Breast epithelium (tissue), 4 donors: ENCODE measurements at regions not wholly inside any gene's neighbourhood (a gene's known extent, or its start where the extent isn't known, plus 50 kb on each side); places are given as distances from the start of the nearest gene placed in this dataset.

Experiments
- DNase-seq, 2 donors: peaks; one replicate each; pipeline ENCODE4 v3.0.0-alpha.2; 2019; ENCODE audit warnings: low spot score in 2 of 2
- H3K27ac ChIP-seq, 2 donors: fragments of 200-600 bp; sonication (generic) in 1 of 2; one replicate each; pipeline ENCODE4 v1.5.1; 2016 to 2019; ENCODE audit warnings: mild to moderate bottlenecking in 1 of 2
- H3K27me3 ChIP-seq, 2 donors: fragments of 200-600 bp; sonication (generic) in 1 of 2; one replicate each; pipeline versions ENCODE4 v1.5.1 to v1.6.0; 2017 to 2019; ENCODE audit warnings: control low read depth in 1 of 2, mild to moderate bottlenecking in 1 of 2
- H3K36me3 ChIP-seq: fragments of 200-600 bp; one replicate; pipeline ENCODE4 v1.5.1; 2019
- H3K4me1 ChIP-seq, 2 donors: fragments of 200-600 bp; sonication (generic); one replicate each; pipeline ENCODE4 v1.5.1; 2016 to 2019; ENCODE audit warnings: control low read depth in 1 of 2
- H3K4me3 ChIP-seq, 3 donors: fragments of 200-600 bp; sonication (generic); 1 replicate in 2 of 3; 2 replicates in 1 of 3; pipeline ENCODE4 v1.5.1; 2016 to 2019; ENCODE audit warnings: mild to moderate bottlenecking in 3 of 3, moderate library complexity in 2 of 3
- H3K9me3 ChIP-seq, 2 donors: fragments of 200-600 bp; sonication (generic) in 1 of 2; one replicate each; pipeline ENCODE4 v1.5.1; 2016 to 2019; ENCODE audit warnings: control low read depth in 1 of 2
- POLR2A ChIP-seq: fragments of 450-650 bp; IDR thresholded peaks from one replicate; pipeline ENCODE4 v1.6.1; 2016; ENCODE audit warnings: antibody characterized with exemption, mild to moderate bottlenecking, moderate library complexity
- POLR2AphosphoS5 ChIP-seq, 3 donors: sonication (generic); formaldehyde crosslinking; IDR thresholded peaks; one replicate each; pipeline ENCODE4 v1.6.1; 2017; ENCODE audit warnings: antibody characterized with exemption in 3 of 3
- intact Hi-C: fragments of 100-400 bp; cut with DNase I; formaldehyde crosslinking; loops from one replicate; pipeline ENCODE4 v1.15.1; 2023; ENCODE audit warnings: low total_unique reads
- TF ChIP-seq, protein P1 (sequence below), 3 donors: fragments of 450-650 bp; IDR thresholded peaks; one replicate each; pipeline ENCODE4 v1.5.1; 2016 to 2017; ENCODE audit warnings: antibody characterized with exemption in 3 of 3, mild to moderate bottlenecking in 3 of 3, moderate library complexity in 3 of 3

DNA sequence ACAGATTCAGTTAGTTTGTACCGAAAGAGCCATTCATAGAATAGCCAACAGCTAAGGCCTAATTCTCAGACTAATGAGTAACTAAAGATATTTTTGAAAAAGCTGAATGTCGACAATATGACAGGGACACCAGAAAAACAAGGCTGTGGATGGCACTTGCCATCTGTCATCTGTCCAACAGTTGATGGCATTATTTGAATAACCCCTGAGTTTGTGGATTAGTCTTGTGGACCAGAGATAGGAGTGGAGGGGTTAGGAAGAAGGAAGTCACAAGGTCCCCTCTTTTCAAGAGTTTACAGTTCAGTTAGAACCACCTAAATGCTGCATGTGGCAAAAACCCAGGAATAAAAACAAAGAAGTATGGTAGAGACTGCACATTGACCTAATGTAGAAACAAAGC lies 356.5 kb upstream of the DUSP10 start:
- DNase-seq = no peak

DNA sequence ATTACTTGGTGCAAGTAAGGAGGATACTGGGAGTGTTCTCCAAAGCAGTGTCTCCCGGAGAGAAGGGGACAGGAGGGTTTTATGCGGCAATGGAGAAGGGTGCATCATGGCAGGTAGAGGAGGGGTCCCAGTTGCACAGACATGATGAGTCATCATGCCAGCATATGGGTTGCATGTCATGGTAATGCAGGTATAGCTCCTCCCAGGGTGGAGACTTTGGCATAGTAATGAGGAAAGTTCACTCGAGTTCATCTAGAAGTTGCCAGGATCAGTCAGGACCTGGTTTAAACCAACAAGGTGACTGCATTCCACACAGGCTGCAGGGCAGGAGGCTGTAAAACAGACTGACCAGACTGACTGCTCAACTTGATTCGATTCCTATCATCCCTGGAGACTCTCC lies 355.7 kb upstream of the DUSP10 start:
- no peak for DNase-seq
- intact Hi-C loops = no loop called here

More for the DNA sequence above, 356.5 kb upstream of the DUSP10 start:
- H3K4me1 ChIP-seq = no peaks in the 10 kb centered on the region
- H3K9me3 ChIP-seq = no peaks in the 10 kb centered on the region
- no peaks in the 10 kb centered on the region for H3K27me3 ChIP-seq
- TF ChIP-seq POLR2A = no peak
- TF ChIP-seq POLR2AphosphoS5 (IDR thresholded peaks at IDR 0.05) = no peak
- TF ChIP-seq, protein P1, sequence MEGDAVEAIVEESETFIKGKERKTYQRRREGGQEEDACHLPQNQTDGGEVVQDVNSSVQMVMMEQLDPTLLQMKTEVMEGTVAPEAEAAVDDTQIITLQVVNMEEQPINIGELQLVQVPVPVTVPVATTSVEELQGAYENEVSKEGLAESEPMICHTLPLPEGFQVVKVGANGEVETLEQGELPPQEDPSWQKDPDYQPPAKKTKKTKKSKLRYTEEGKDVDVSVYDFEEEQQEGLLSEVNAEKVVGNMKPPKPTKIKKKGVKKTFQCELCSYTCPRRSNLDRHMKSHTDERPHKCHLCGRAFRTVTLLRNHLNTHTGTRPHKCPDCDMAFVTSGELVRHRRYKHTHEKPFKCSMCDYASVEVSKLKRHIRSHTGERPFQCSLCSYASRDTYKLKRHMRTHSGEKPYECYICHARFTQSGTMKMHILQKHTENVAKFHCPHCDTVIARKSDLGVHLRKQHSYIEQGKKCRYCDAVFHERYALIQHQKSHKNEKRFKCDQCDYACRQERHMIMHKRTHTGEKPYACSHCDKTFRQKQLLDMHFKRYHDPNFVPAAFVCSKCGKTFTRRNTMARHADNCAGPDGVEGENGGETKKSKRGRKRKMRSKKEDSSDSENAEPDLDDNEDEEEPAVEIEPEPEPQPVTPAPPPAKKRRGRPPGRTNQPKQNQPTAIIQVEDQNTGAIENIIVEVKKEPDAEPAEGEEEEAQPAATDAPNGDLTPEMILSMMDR (IDR thresholded peaks at IDR 0.05) = no peak
- H3K27ac ChIP-seq = no peak overlapping the region
- intact Hi-C loops = no loop called here
- H3K36me3 ChIP-seq = no peaks in the 10 kb centered on the region
- H3K4me3 ChIP-seq = no peak overlapping the region

DNA sequence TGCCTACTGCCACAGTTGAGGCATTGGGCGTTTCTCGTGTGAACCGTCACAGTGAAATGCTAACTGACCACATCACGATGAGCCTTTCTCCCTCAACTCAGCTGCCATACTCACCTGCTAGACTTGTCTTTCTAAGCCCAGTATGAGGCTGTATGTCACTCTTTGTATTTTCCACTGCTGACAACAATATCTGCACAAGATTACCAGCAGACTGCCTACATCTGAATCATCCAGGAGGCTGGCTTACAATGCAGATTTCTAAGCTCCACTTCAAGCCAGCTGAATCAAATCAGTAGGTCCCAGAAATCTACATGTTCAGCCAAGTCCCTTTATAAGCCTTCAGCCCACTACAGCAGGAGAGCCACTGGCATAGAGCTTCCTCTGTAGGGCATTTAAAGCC lies 355.0 kb upstream of the DUSP10 start:
- intact Hi-C loops = no loop called here
- DNase-seq = no peak
- no peaks in the 10 kb centered on the region for H3K9me3 ChIP-seq
- no peak overlapping the region for H3K27ac ChIP-seq
- no peaks in the 10 kb centered on the region for H3K36me3 ChIP-seq
- H3K4me1 ChIP-seq = no peaks in the 10 kb centered on the region
- H3K27me3 ChIP-seq = no peaks in the 10 kb centered on the region
- no peak overlapping the region for H3K4me3 ChIP-seq
- TF ChIP-seq, protein P1 (IDR thresholded peaks at IDR 0.05) = no peak
- TF ChIP-seq POLR2A (no peak), POLR2AphosphoS5 (IDR thresholded peaks at IDR 0.05) (no peak)

More for the DNA sequence above, 355.7 kb upstream of the DUSP10 start:
- no peaks in the 10 kb centered on the region for H3K36me3 ChIP-seq
- no peak overlapping the region for H3K4me3 ChIP-seq
- no peaks in the 10 kb centered on the region for H3K9me3 ChIP-seq
- H3K27ac ChIP-seq = no peak overlapping the region
- TF ChIP-seq POLR2A (no peak), POLR2AphosphoS5 (IDR thresholded peaks at IDR 0.05) (no peak)
- TF ChIP-seq, protein P1 (IDR thresholded peaks at IDR 0.05) = no peak
- no peaks in the 10 kb centered on the region for H3K4me1 ChIP-seq
- H3K27me3 ChIP-seq = no peaks in the 10 kb centered on the region

DNA sequence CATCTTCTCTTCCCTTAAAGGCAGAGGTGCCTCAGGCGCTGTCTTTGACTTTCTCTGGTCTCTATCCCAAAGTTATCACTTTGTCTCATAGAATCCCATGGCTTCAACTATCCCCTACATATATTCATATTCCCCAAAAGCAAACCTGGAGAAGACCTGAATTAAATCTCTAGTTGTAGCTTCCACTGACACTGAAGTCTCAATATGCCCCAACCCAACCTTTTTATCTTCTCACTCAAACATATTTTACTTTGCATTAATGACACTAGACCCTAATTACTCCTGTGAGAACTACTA lies 354.5 kb upstream of the DUSP10 start:
- no peak for DNase-seq
- H3K36me3 ChIP-seq = no peaks in the 10 kb centered on the region
- H3K27ac ChIP-seq = no peak overlapping the region
- intact Hi-C loops = no loop called here
- H3K4me1 ChIP-seq = no peaks in the 10 kb centered on the region
- H3K9me3 ChIP-seq = no peaks in the 10 kb centered on the region
- no peaks in the 10 kb centered on the region for H3K27me3 ChIP-seq
- no peak overlapping the region for H3K4me3 ChIP-seq
- TF ChIP-seq, protein P1 (IDR thresholded peaks at IDR 0.05) = peak in 1 of 3 donors; percentile 1
- TF ChIP-seq POLR2AphosphoS5 (IDR thresholded peaks at IDR 0.05) (no peak), POLR2A (no peak)

DNA sequence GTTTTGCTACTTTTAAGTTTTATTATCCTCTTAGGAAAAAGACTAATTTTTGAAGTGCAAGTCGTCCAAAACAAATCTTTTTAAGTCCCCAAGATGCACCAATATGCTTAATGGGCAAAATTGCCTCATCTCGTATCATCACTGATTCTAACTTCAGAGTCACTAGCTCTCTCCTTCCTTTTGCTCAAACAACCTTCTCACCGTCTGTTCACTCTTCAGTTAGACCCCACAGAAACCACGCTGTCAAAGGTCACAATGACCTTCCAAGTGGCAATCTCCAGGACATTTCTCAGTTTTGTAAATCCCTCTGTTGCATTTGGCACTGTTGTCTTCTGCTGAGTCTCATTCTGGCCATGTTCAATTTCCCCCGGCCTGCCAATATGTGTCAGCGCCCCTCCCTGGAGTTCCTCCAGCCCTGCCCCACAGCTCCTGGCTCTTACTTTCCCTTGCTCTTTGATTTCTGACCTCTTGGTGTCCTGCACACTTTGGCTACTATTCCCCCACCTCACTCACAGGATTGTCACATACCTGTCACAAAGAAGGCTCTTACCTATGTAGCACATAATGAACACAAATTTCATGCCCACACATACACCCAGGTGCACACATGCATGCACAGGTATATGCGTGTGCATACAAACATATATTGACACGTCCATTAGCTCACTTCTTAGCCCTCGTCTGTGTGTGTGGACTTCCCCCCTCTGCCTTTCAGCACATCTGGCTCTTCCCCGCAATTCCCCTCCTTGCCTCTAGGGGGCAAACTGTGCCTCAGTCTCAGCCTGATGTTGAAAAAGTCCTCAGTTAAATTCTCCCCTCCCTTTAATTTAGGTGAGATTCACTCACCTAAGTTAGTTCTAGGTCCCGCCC lies 354.0 kb upstream of the DUSP10 start:
- TF ChIP-seq POLR2AphosphoS5 (IDR thresholded peaks at IDR 0.05) = no peak
- TF ChIP-seq, protein P1 (IDR thresholded peaks at IDR 0.05) = peak in 2 of 3 donors; percentile 46 to 50
- Histone ChIP-seq H3K9me3 (no peaks in the 10 kb centered on the region), H3K27ac (no peak overlapping the region), H3K36me3 (no peaks in the 10 kb centered on the region), H3K4me3 (no peak overlapping the region), H3K27me3 (no peaks in the 10 kb centered on the region), H3K4me1 (no peaks in the 10 kb centered on the region)
- no peak for DNase-seq
- intact Hi-C loops = no loop called here
